H1 (cell line): ENCODE measurements at regions not wholly inside any gene's neighbourhood (a gene's known extent, or its start where the extent isn't known, plus 50 kb on each side); places are given as distances from the start of the nearest gene placed in this dataset.

ENCODE experiments used
- CTCF ChIA-PET: fragments of 300-600 bp; sonication (Branson Sonifier 250); formaldehyde crosslinking; loops from one replicate; lab custom pipeline; 2021; ENCODE audit not compliant: partially characterized antibody; lab: Charles Lee
- POLR2A ChIA-PET: fragments of 300-600 bp; sonication (Branson Sonifier 250); formaldehyde crosslinking; loops from one replicate; lab custom pipeline; 2021; ENCODE audit warnings: inconsistent platforms; ENCODE audit not compliant: partially characterized antibody; lab: Charles Lee
- DNase-seq, 2 experiments: peaks; one replicate each; pipeline versions ENCODE4 v3.0.0 to v3.0.0-alpha.2; 2010 to 2022; ENCODE audit warnings: low spot score in 2 of 2, low read depth in 1 of 2, mixed read lengths in 1 of 2
- FAIRE-seq: peaks from 2 replicates; lab custom pipeline; 2011; peaks lifted over from hg19 to GRCh38; lab: Jason Lieb, UNC
- H2AFZ ChIP-seq: 2 replicates; pipeline ENCODE4 v1.8.1; 2012; ENCODE audit warnings: low read length, inconsistent platforms
- H2AK5ac ChIP-seq: 2 replicates; pipeline ENCODE4 v1.6.1; 2013; ENCODE audit warnings: low read depth, low read length
- H2BK120ac ChIP-seq: replicated peaks from 2 replicates; pipeline ENCODE3; 2013; ENCODE audit warnings: low read depth, low read length, inconsistent platforms
- H2BK12ac ChIP-seq: 2 replicates; pipeline ENCODE4 v1.6.1; 2013; ENCODE audit warnings: low read depth, low read length
- H2BK15ac ChIP-seq: 2 replicates; pipeline ENCODE4 v1.6.1; 2013; ENCODE audit warnings: low read length
- H2BK20ac ChIP-seq: 2 replicates; pipeline ENCODE4 v1.6.1; 2013; ENCODE audit warnings: low read length
- H2BK5ac ChIP-seq: 2 replicates; pipeline ENCODE4 v1.6.1; 2013; ENCODE audit warnings: low read depth, low read length
- H3K14ac ChIP-seq: 2 replicates; pipeline ENCODE4 v1.6.1; 2013; ENCODE audit warnings: inconsistent platforms; ENCODE audit not compliant: insufficient read length
- H3K18ac ChIP-seq: 2 replicates; pipeline ENCODE4 v1.6.1; 2013; ENCODE audit warnings: low read length; ENCODE audit errors: extremely low read depth
- H3K23ac ChIP-seq: 2 replicates; pipeline ENCODE4 v1.6.1; 2013; ENCODE audit warnings: inconsistent platforms; ENCODE audit not compliant: insufficient read length
- H3K23me2 ChIP-seq: 2 replicates; pipeline ENCODE4 v1.6.1; 2013; ENCODE audit warnings: low read depth, low read length
- H3K27ac ChIP-seq: 2 replicates; pipeline ENCODE4 v1.6.1; 2011; ENCODE audit warnings: low read depth, low read length, inconsistent platforms
- H3K27me3 ChIP-seq, 4 experiments: replicated peaks in 1 of 4; 1 replicate in 1 of 4; 2 replicates in 3 of 4; pipeline versions ENCODE4 v1.6.1 to v1.8.1; 2011 to 2013; ENCODE audit warnings: low read length in 3 of 4, mild to moderate bottlenecking in 3 of 4, inconsistent platforms in 2 of 4, mixed read lengths in 2 of 4, moderate library complexity in 1 of 4; ENCODE audit not compliant: control insufficient read depth in 3 of 4, insufficient read depth in 3 of 4; ENCODE audit errors: extremely low read depth in 1 of 4
- H3K36me3 ChIP-seq, 4 experiments: 2 replicates each; pipeline versions ENCODE4 v1.6.1 to v1.8.1; 2011 to 2013; ENCODE audit warnings: mild to moderate bottlenecking in 4 of 4, low read length in 3 of 4, moderate library complexity in 2 of 4, control low read depth in 1 of 4, inconsistent platforms in 1 of 4; ENCODE audit not compliant: insufficient read depth in 4 of 4, control insufficient read depth in 2 of 4
- H3K4ac ChIP-seq: replicated peaks from 2 replicates; pipeline ENCODE3; 2013; ENCODE audit warnings: low read length, low read depth, mixed read lengths, inconsistent platforms; ENCODE audit not compliant: insufficient read length
- H3K4me1 ChIP-seq, 4 experiments: replicated peaks in 1 of 4; 1 replicate in 1 of 4; 2 replicates in 3 of 4; pipeline versions ENCODE4 v1.6.1 to v1.8.1; 2011 to 2013; ENCODE audit warnings: low read length in 3 of 4, inconsistent platforms in 2 of 4, mixed read lengths in 1 of 4; ENCODE audit not compliant: insufficient read depth in 4 of 4, control insufficient read depth in 3 of 4
- H3K4me2 ChIP-seq, 2 experiments: 2 replicates each; pipeline versions ENCODE4 v1.6.1 to v1.8.1; 2011 to 2013; ENCODE audit warnings: low read depth in 2 of 2, low read length in 2 of 2, control low read depth in 1 of 2, inconsistent platforms in 1 of 2, mild to moderate bottlenecking in 1 of 2; ENCODE audit not compliant: insufficient read depth in 1 of 2
- H3K4me3 ChIP-seq, 4 experiments: fragments of 200-600, 300-600 bp in 1 of 4; sonication (generic), shearing (Covaris generic), sonication (Bioruptor Twin) in 1 of 4; 2 replicates each; pipeline versions ENCODE4 v1.5.1 to v1.8.1; 2011 to 2016; ENCODE audit warnings: low read length in 4 of 4, low read depth in 3 of 4, control low read depth in 2 of 4, inconsistent platforms in 2 of 4, mild to moderate bottlenecking in 2 of 4, mixed read lengths in 1 of 4, moderate library complexity in 1 of 4; ENCODE audit not compliant: insufficient read depth in 2 of 4; ENCODE audit errors: extremely low read depth in 1 of 4
- H3K56ac ChIP-seq: replicated peaks from 2 replicates; pipeline ENCODE3; 2013; ENCODE audit warnings: low read depth, mild to moderate bottlenecking, mixed read lengths, low read length, inconsistent platforms; ENCODE audit not compliant: insufficient read length
- H3K79me1 ChIP-seq: 2 replicates; pipeline ENCODE4 v1.6.1; 2013; ENCODE audit warnings: low read depth, low read length, control low read depth
- H3K79me2 ChIP-seq, 2 experiments: 2 replicates each; pipeline versions ENCODE4 v1.6.1 to v1.8.1; 2012 to 2013; ENCODE audit warnings: low read length in 2 of 2, mild to moderate bottlenecking in 2 of 2, inconsistent platforms in 1 of 2; ENCODE audit not compliant: insufficient read depth in 2 of 2, control insufficient read depth in 1 of 2
- H3K9ac ChIP-seq, 4 experiments: replicated peaks in 1 of 4; 1 replicate in 1 of 4; 2 replicates in 3 of 4; pipeline versions ENCODE4 v1.6.1 to v1.8.1; 2011 to 2013; ENCODE audit warnings: low read depth in 3 of 4, low read length in 3 of 4, control low read depth in 2 of 4, mild to moderate bottlenecking in 2 of 4, moderate library complexity in 2 of 4, inconsistent platforms in 1 of 4; ENCODE audit errors: extremely low read depth in 1 of 4
- H3K9me3 ChIP-seq, 2 experiments: 2 replicates each; pipeline versions ENCODE4 v1.6.1 to v1.8.1; 2012 to 2013; ENCODE audit warnings: mild to moderate bottlenecking in 2 of 2, moderate library complexity in 2 of 2, control low read depth in 1 of 2, inconsistent platforms in 1 of 2, low read depth in 1 of 2, low read length in 1 of 2, mixed read lengths in 1 of 2; ENCODE audit not compliant: insufficient read depth in 2 of 2
- H4K20me1 ChIP-seq, 2 experiments: replicated peaks in 1 of 2; 2 replicates each; pipeline versions ENCODE3 to v1.8.1; 2011 to 2013; ENCODE audit warnings: inconsistent platforms in 2 of 2, low read length in 2 of 2, mild to moderate bottlenecking in 1 of 2; ENCODE audit not compliant: insufficient read depth in 2 of 2, control insufficient read depth in 1 of 2
- H4K5ac ChIP-seq: 2 replicates; pipeline ENCODE4 v1.6.1; 2013; ENCODE audit warnings: low read length, low read depth, mixed read lengths, inconsistent platforms; ENCODE audit not compliant: insufficient read length
- H4K8ac ChIP-seq: 2 replicates; pipeline ENCODE4 v1.8.0; 2013; ENCODE audit warnings: mild to moderate bottlenecking, moderate library complexity, low read length, inconsistent platforms; ENCODE audit not compliant: insufficient read depth; ENCODE audit errors: extremely low read depth
- H4K91ac ChIP-seq: replicated peaks from 2 replicates; pipeline ENCODE3; 2013; ENCODE audit warnings: low read length, mixed read lengths, inconsistent platforms; ENCODE audit not compliant: insufficient read length
- ASH2L ChIP-seq: fragments of 200-600, 300-600 bp; sonication (generic); IDR thresholded peaks from one replicate; pipeline ENCODE4 v1.7.1; 2017; ENCODE audit warnings: low read length
- CBX5 ChIP-seq: fragments of 300-800, 300-1000 bp; sonication (generic); IDR thresholded peaks from 2 replicates; pipeline ENCODE4 v1.7.1; 2016; ENCODE audit warnings: antibody characterized with exemption, low read length, low read depth
- CREB1 ChIP-seq: IDR thresholded peaks from 2 replicates; pipeline ENCODE4 v1.6.1; 2012; ENCODE audit warnings: inconsistent platforms
- EZH2 ChIP-seq: fragments of 200-600 bp; sonication (generic); IDR thresholded peaks from 2 replicates; pipeline ENCODE4 v1.7.1; 2012; ENCODE audit warnings: low read depth, mild to moderate bottlenecking, moderate library complexity, low read length, inconsistent platforms; ENCODE audit not compliant: severe bottlenecking
- GABPA ChIP-seq: IDR thresholded peaks from 2 replicates; pipeline ENCODE4 v1.6.1; 2011; ENCODE audit warnings: mild to moderate bottlenecking, low read length, moderate library complexity, borderline replicate concordance; ENCODE audit not compliant: insufficient read depth
- WGBS, 2 experiments: shearing (Covaris generic) in 1 of 2; methylation state at CpG; one replicate each; pipeline versions ENCODE4 v1.1.6 to v1.1.7; 2013 to 2015; ENCODE audit warnings: low lambda C conversion rate in 2 of 2, mixed read lengths in 2 of 2, inconsistent platforms in 1 of 2, low coverage in 1 of 2, missing lambda C conversion rate in 1 of 2; ENCODE audit not compliant: insufficient replicate concordance in 2 of 2, insufficient coverage in 1 of 2, insufficient read length in 1 of 2; ENCODE audit errors: extremely low coverage in 1 of 2, missing lambda C conversion rate in 1 of 2; 5-methylcytosine and 5-hydroxymethylcytosine counted together

DNA sequence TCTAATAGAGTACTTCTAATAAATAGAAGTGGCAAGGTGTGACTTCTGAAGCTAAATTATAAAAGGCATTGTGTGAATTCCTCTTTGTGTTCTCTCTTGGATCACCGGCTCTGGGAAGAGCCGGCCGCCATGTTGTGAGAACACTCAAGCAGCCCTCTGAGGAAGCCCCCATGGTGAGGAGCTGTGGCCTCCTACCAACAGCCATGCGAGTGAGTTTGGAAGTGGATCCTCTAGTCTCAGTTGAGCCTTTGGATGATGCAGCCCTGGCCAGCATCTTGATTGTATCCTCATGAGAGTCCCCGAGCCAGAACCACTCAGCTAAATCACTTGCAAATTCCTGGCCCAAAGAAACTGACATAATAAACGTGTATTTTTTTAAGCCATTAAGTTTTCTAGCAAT, 94.5 kb upstream of the CARD11 start:
- H4K20me1 ChIP-seq, result no peaks in the 10 kb centered on the region
- H2BK15ac ChIP-seq, result no peak overlapping the region
- CTCF ChIA-PET, result no interaction called here
- TF ChIP-seq CREB1, result no peak
- TF ChIP-seq CBX5, result no peak
- TF ChIP-seq ASH2L, result no peak
- no peak for TF ChIP-seq GABPA
- TF ChIP-seq EZH2, result no peak
- H3K9me3 ChIP-seq, result no peaks in the 10 kb centered on the region
- H2AFZ ChIP-seq, result no peak overlapping the region
- peaks cover 0 to 10% (median 0%) of the 10 kb centered on the region in 4 experiments; a peak in 1 of 7 replicates for H3K4me1 ChIP-seq
- no peak overlapping the region for H4K91ac ChIP-seq
- H2BK20ac ChIP-seq, result no peak overlapping the region
- no peaks in the 10 kb centered on the region for H3K36me3 ChIP-seq
- no peak overlapping the region for H4K5ac ChIP-seq
- no peaks in the 10 kb centered on the region for H3K23me2 ChIP-seq
- POLR2A ChIA-PET, result no interaction called here
- no peak overlapping the region for H2BK120ac ChIP-seq
- DNase-seq (no peak), FAIRE-seq (no peak)
- WGBS, 2 experiments, result 96% methylated on average over 6 of the region's 6 CpGs; no CpG with 5 or more reads in 1 of the 2 experiments
- no peak overlapping the region for H3K4me3 ChIP-seq
- H3K27me3 ChIP-seq, result no peaks in the 10 kb centered on the region
- H3K27ac ChIP-seq, result no peak overlapping the region
- H3K23ac ChIP-seq, result no peak overlapping the region
- no peak overlapping the region for H2AK5ac ChIP-seq
- H3K79me2 ChIP-seq, result no peaks in the 10 kb centered on the region
- no peak overlapping the region for H2BK5ac ChIP-seq
- no peak overlapping the region for H2BK12ac ChIP-seq
- no peak overlapping the region for H3K18ac ChIP-seq
- no peak overlapping the region for H3K9ac ChIP-seq
- no peak overlapping the region for H3K14ac ChIP-seq
- H3K4me2 ChIP-seq, result no peak overlapping the region
- no peak overlapping the region for H3K4ac ChIP-seq
- no peaks in the 10 kb centered on the region for H3K79me1 ChIP-seq
- H3K56ac ChIP-seq, result no peak overlapping the region
- H4K8ac ChIP-seq, result no peak overlapping the region
